LNCaP clone FGC (cell line): ENCODE measurements at regions not wholly inside any gene's neighbourhood (a gene's known extent, or its start where the extent isn't known, plus 50 kb on each side); places are given as distances from the start of the nearest gene placed in this dataset.

Source experiments
- DNase-seq: peaks from one replicate; pipeline ENCODE4 v3.0.0-alpha.2; 2011; ENCODE audit warnings: low read depth
- H3K4me3 ChIP-seq: 2 replicates; pipeline ENCODE4 v1.5.1; 2011; ENCODE audit warnings: mild to moderate bottlenecking, low read depth, low read length, control low read depth
- CTCF ChIP-seq: IDR thresholded peaks from 2 replicates; pipeline ENCODE4 v1.5.1; 2012; ENCODE audit warnings: mild to moderate bottlenecking; ENCODE audit not compliant: control insufficient read depth, insufficient read depth; ENCODE audit errors: extremely low read depth

GRCh38 chr16:62363501-62363900 lies 327.3 kb upstream of the CDH8 start:
- DNase-seq = no peak
- no peak for TF ChIP-seq CTCF
- no peak overlapping the region for H3K4me3 ChIP-seq

GRCh38 chr16:62353355-62353754 lies 317.1 kb upstream of the CDH8 start:
- no peak for TF ChIP-seq CTCF
- DNase-seq = no peak
- no peak overlapping the region for H3K4me3 ChIP-seq

GRCh38 chr16:62342216-62342615 lies 306.0 kb upstream of the CDH8 start:
- no peak overlapping the region for H3K4me3 ChIP-seq
- TF ChIP-seq CTCF = no peak

GRCh38 chr16:62335356-62335755 lies 299.1 kb upstream of the CDH8 start:
- TF ChIP-seq CTCF = no peak
- DNase-seq = no peak
- H3K4me3 ChIP-seq = no peak overlapping the region

More at GRCh38 chr16:62342216-62342615, 306.0 kb upstream of the CDH8 start:
- no peak for DNase-seq

- no peak for TF ChIP-seq CTCF
- DNase-seq = no peak
- no peak overlapping the region for H3K4me3 ChIP-seq
These were observed 285.4 kb upstream of the CDH8 start for GRCh38 chr16:62321606-62322005.

- no peak for TF ChIP-seq CTCF
- DNase-seq = no peak
- no peak overlapping the region for H3K4me3 ChIP-seq
These were observed 262.4 kb upstream of the CDH8 start for GRCh38 chr16:62298600-62298999.

GRCh38 chr16:62294213-62294972 lies 258.2 kb upstream of the CDH8 start:
- no peak overlapping the region for H3K4me3 ChIP-seq
- no peak for DNase-seq
- TF ChIP-seq CTCF = no peak
